HepG2 (cell line): ENCODE measurements at regions not wholly inside any gene's neighbourhood (a gene's known extent, or its start where the extent isn't known, plus 50 kb on each side); places are given as distances from the start of the nearest gene placed in this dataset.

ENCODE experiments used
- ATAC-seq: fragments of 200-7000 bp; cut with Tn5 transposase; 3 replicates; pipeline ENCODE4 v1.9.1; 2020; ENCODE audit warnings: mild to moderate bottlenecking, moderate library complexity
- BruUV-seq: library from RNA; stranded (reverse); fragments of 400-500 nt; replicated peaks from 2 replicates; lab custom pipeline; 2021; lab: Mats Ljungman, UMichigan
- CTCF ChIA-PET: fragments of 300-600 bp; formaldehyde crosslinking; extraction: SDS; loops from one replicate; lab custom pipeline; 2021; ENCODE audit warnings: low total read pairs, inconsistent platforms, low intra/inter-chr PET ratio; lab: Yijun Ruan, JAX
- POLR2A ChIA-PET: fragments of 350-600 bp; sonication (Branson Sonifier 250); formaldehyde crosslinking; loops from one replicate; lab custom pipeline; 2020; ENCODE audit warnings: antibody characterized with exemption, inconsistent platforms; lab: Yijun Ruan, JAX
- DNase-seq: peaks from one replicate; pipeline ENCODE4 v3.0.0-alpha.2; 2015; ENCODE audit warnings: low spot score
- FAIRE-seq: peaks from 3 replicates; lab custom pipeline; 2011; peaks lifted over from hg19 to GRCh38; lab: Jason Lieb, UNC
- H2AFZ ChIP-seq: one replicate; pipeline ENCODE4 v1.6.1; 2011; ENCODE audit warnings: low read length, inconsistent platforms
- H3K27ac ChIP-seq: fragments of 300-600 bp; 3 replicates; pipeline ENCODE4 v1.8.0; 2011; ENCODE audit warnings: mixed run types, mild to moderate bottlenecking, mixed read lengths, low read length, inconsistent platforms; ENCODE audit not compliant: insufficient read depth; ENCODE audit errors: extremely low read length
- H3K27me3 ChIP-seq, 2 experiments: fragments of 200-600 bp in 1 of 2; 2 replicates in 1 of 2; 3 replicates in 1 of 2; pipeline versions ENCODE4 v1.6.0 to v1.8.0; 2011; ENCODE audit warnings: low read length in 2 of 2, mild to moderate bottlenecking in 2 of 2, moderate library complexity in 2 of 2, inconsistent platforms in 1 of 2; ENCODE audit not compliant: insufficient read depth in 2 of 2, control insufficient read depth in 1 of 2
- H3K36me3 ChIP-seq, 2 experiments: fragments of 200-600 bp in 1 of 2; replicated peaks in 1 of 2; 2 replicates in 1 of 2; 3 replicates in 1 of 2; pipeline versions ENCODE4 v1.5.1 to v1.8.0; 2011; ENCODE audit warnings: low read length in 2 of 2, inconsistent platforms in 1 of 2; ENCODE audit not compliant: insufficient read depth in 2 of 2, control insufficient read depth in 1 of 2
- H3K4me1 ChIP-seq: 2 replicates; pipeline ENCODE4 v1.5.1; 2012; ENCODE audit warnings: low read length, inconsistent platforms; ENCODE audit not compliant: insufficient read depth
- H3K4me2 ChIP-seq: 2 replicates; pipeline ENCODE4 v1.6.0; 2011; ENCODE audit warnings: low read depth, low read length, inconsistent platforms
- H3K4me3 ChIP-seq, 3 experiments: fragments of 200-600 bp in 1 of 3; sonication (generic), shearing (Covaris generic) in 1 of 3; replicated peaks in 1 of 3; 2 replicates each; pipeline ENCODE4 v1.5.1; 2011 to 2016; ENCODE audit warnings: low read length in 3 of 3, inconsistent platforms in 2 of 3, low read depth in 2 of 3, mild to moderate bottlenecking in 2 of 3, control low read depth in 1 of 3, mixed read lengths in 1 of 3; ENCODE audit not compliant: insufficient read depth in 1 of 3
- H3K79me2 ChIP-seq: one replicate; pipeline ENCODE4 v1.6.1; 2011; ENCODE audit warnings: low read length, inconsistent platforms; ENCODE audit not compliant: insufficient read depth
- H3K9ac ChIP-seq: 2 replicates; pipeline ENCODE4 v1.6.0; 2011; ENCODE audit warnings: mild to moderate bottlenecking, low read depth, low read length, inconsistent platforms; ENCODE audit not compliant: insufficient read depth
- H3K9me3 ChIP-seq: 2 replicates; pipeline ENCODE4 v1.5.1; 2012; ENCODE audit warnings: mild to moderate bottlenecking, low read length
- H4K20me1 ChIP-seq: 2 replicates; pipeline ENCODE4 v1.6.0; 2011; ENCODE audit warnings: inconsistent platforms, mild to moderate bottlenecking, low read length, moderate library complexity; ENCODE audit not compliant: insufficient read depth
- E2F1 ChIP-seq: sonication (generic); formaldehyde crosslinking; IDR thresholded peaks from 2 replicates; pipeline ENCODE4 v1.5.0; 2020; ENCODE audit warnings: missing genetic modification reagents
- KLF13 ChIP-seq: sonication (generic); formaldehyde crosslinking; IDR thresholded peaks from 2 replicates; pipeline ENCODE4 v1.4.0; 2020; ENCODE audit warnings: mild to moderate bottlenecking, missing genetic modification reagents
- KMT2B ChIP-seq: IDR thresholded peaks from 2 replicates; pipeline ENCODE4 v1.6.1; 2016; ENCODE audit warnings: missing genetic modification reagents, missing compliant biosample characterization
- MZF1 ChIP-seq: sonication (generic); formaldehyde crosslinking; IDR thresholded peaks from 2 replicates; pipeline ENCODE4 v1.8.1; 2023; ENCODE audit warnings: mild to moderate bottlenecking, missing genetic modification reagents, borderline replicate concordance
- SIN3A ChIP-seq: IDR thresholded peaks from 2 replicates; pipeline ENCODE4 v1.6.1; 2011; ENCODE audit warnings: low read depth, mild to moderate bottlenecking, control low read depth, low read length, borderline replicate concordance
- ZFYVE20 ChIP-seq: sonication (generic); formaldehyde crosslinking; IDR thresholded peaks from 2 replicates; pipeline ENCODE4 v1.8.0; 2023; ENCODE audit warnings: low read depth, mild to moderate bottlenecking, moderate library complexity, missing genetic modification reagents, borderline replicate concordance
- ZMAT3 ChIP-seq: sonication (generic); formaldehyde crosslinking; conservative IDR thresholded peaks from 2 replicates; pipeline ENCODE4 v1.7.0; 2021; ENCODE audit warnings: missing genetic modification reagents
- ZNF367 ChIP-seq: sonication (generic); formaldehyde crosslinking; IDR thresholded peaks from 2 replicates; pipeline ENCODE4 v1.4.0; 2020; ENCODE audit warnings: missing genetic modification reagents, borderline replicate concordance
- ZNF546 ChIP-seq: sonication (generic); formaldehyde crosslinking; conservative IDR thresholded peaks from 2 replicates; pipeline ENCODE4 v1.8.1; 2023; ENCODE audit warnings: mild to moderate bottlenecking, missing genetic modification reagents
- WGBS: methylation state at CpG from one replicate; pipeline ENCODE4 v1.1.6; 2017; ENCODE audit warnings: low lambda C conversion rate; 5-methylcytosine and 5-hydroxymethylcytosine counted together
- in situ Hi-C: cut with HindIII; loops from 2 replicates; pipeline ENCODE4 v1.10.0; 2017; ENCODE audit warnings: low pct_unique_long_range_greater_than_20kb; ENCODE audit not compliant: extremely low pct_ligation_motif_present
- intact Hi-C: fragments of 100-400 bp; cut with micrococcal nuclease; formaldehyde crosslinking; loops from one replicate; pipeline ENCODE4 v1.10.0; 2022; ENCODE audit not compliant: unreplicated experiment
- TF ChIP-seq, protein P1 (sequence below): sonication (generic); formaldehyde crosslinking; IDR thresholded peaks from 2 replicates; pipeline ENCODE4 v1.9.0; 2021; ENCODE audit warnings: missing genetic modification reagents, mild to moderate bottlenecking, borderline replicate concordance
- TF ChIP-seq, protein P2 (sequence below): sonication (generic); formaldehyde crosslinking; conservative IDR thresholded peaks from 2 replicates; pipeline ENCODE4 v1.4.0; 2020; ENCODE audit warnings: missing genetic modification reagents

GRCh38 chr2:196369967-196370366 lies 198.6 kb upstream of the STK17B start:
- TF ChIP-seq, protein P1, sequence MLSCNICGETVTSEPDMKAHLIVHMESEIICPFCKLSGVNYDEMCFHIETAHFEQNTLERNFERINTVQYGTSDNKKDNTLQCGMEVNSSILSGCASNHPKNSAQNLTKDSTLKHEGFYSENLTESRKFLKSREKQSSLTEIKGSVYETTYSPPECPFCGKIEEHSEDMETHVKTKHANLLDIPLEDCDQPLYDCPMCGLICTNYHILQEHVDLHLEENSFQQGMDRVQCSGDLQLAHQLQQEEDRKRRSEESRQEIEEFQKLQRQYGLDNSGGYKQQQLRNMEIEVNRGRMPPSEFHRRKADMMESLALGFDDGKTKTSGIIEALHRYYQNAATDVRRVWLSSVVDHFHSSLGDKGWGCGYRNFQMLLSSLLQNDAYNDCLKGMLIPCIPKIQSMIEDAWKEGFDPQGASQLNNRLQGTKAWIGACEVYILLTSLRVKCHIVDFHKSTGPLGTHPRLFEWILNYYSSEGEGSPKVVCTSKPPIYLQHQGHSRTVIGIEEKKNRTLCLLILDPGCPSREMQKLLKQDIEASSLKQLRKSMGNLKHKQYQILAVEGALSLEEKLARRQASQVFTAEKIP (CRISPR knock-in tag) = no peak
- TF ChIP-seq ZNF546 (CRISPR knock-in tag) = no peak
- no peak for TF ChIP-seq ZMAT3 (CRISPR knock-in tag)
- TF ChIP-seq E2F1 (CRISPR knock-in tag) = no peak
- no peak for TF ChIP-seq ZFYVE20 (CRISPR knock-in tag)
- no peak for TF ChIP-seq SIN3A
- no peak for TF ChIP-seq MZF1 (CRISPR knock-in tag)
- TF ChIP-seq KMT2B (CRISPR knock-in tag) = no peak
- TF ChIP-seq KLF13 (CRISPR knock-in tag) = no peak
- no peak for TF ChIP-seq ZNF367 (CRISPR knock-in tag)
- TF ChIP-seq, protein P2, sequence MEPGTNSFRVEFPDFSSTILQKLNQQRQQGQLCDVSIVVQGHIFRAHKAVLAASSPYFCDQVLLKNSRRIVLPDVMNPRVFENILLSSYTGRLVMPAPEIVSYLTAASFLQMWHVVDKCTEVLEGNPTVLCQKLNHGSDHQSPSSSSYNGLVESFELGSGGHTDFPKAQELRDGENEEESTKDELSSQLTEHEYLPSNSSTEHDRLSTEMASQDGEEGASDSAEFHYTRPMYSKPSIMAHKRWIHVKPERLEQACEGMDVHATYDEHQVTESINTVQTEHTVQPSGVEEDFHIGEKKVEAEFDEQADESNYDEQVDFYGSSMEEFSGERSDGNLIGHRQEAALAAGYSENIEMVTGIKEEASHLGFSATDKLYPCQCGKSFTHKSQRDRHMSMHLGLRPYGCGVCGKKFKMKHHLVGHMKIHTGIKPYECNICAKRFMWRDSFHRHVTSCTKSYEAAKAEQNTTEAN (CRISPR knock-in tag) = no peak
- in situ Hi-C loops (no loop called here), intact Hi-C loops (no loop called here)
- BruUV-seq = no TSS peak
- ATAC-seq = no peak
- no peak for DNase-seq
- Histone ChIP-seq H3K27ac (no peak overlapping the region), H3K9ac (no peak overlapping the region), H2AFZ (no peak overlapping the region), H3K4me1 (no peaks in the 10 kb centered on the region), H3K9me3 (no peaks in the 10 kb centered on the region), H4K20me1 (no peaks in the 10 kb centered on the region), H3K4me3 (no peak overlapping the region), H3K4me2 (no peak overlapping the region), H3K36me3 (no peaks in the 10 kb centered on the region), H3K79me2 (no peaks in the 10 kb centered on the region), H3K27me3 (no peaks in the 10 kb centered on the region)
- CTCF ChIA-PET = no interaction called here
- POLR2A ChIA-PET = no interaction called here
- FAIRE-seq = no peak
- WGBS = 22% methylated on average over 1 of the region's 1 CpG
